NCI-H2227 treated with DMSO at 0.1 percent for 48 hours (cell line): ENCODE measurements at regions not wholly inside any gene's neighbourhood (a gene's known extent, or its start where the extent isn't known, plus 50 kb on each side); places are given as distances from the start of the nearest gene placed in this dataset.

ENCODE experiments used
- DNase-seq: peaks from one replicate; lab custom pipeline; 2025; lab: John Stamatoyannopoulos, UW

- DNase-seq, result no peak
Measured at GRCh38 chr10:29397221-29397620, 108.4 kb downstream of the LYZL1 start.

- no peak for DNase-seq
Measured at GRCh38 chr10:29403208-29403607, 114.3 kb downstream of the LYZL1 start.

- DNase-seq, result no peak
Measured at GRCh38 chr10:29407280-29407858, 118.5 kb downstream of the LYZL1 start.
